ENCODE measurements at regions not wholly inside any gene's neighbourhood (a gene's known extent, or its start where the extent isn't known, plus 50 kb on each side); places are given as distances from the start of the nearest gene placed in this dataset.

- TF ChIP-seq CTCF (IDR thresholded peaks at IDR 0.05; ENCODE audit: low read depth, low read length): no peak
- H3K4me3 ChIP-seq (ENCODE audit: low read depth, low read length): no peak overlapping the region
Observed at GRCh38 chr2:13628122-13628521, 911.4 kb downstream of the TRIB2 start.

GRCh38 chr2:13638181-13638580 lies 921.4 kb downstream of the TRIB2 start:
- no peak overlapping the region for H3K4me3 ChIP-seq (ENCODE audit: low read depth, low read length)
- no peak for TF ChIP-seq CTCF (IDR thresholded peaks at IDR 0.05; ENCODE audit: low read depth, low read length)

- no peak overlapping the region for H3K4me3 ChIP-seq (ENCODE audit: low read depth, low read length)
- TF ChIP-seq CTCF (IDR thresholded peaks at IDR 0.05; ENCODE audit: low read depth, low read length): no peak
Observed at GRCh38 chr2:13649918-13650317, 933.2 kb downstream of the TRIB2 start.

DNA sequence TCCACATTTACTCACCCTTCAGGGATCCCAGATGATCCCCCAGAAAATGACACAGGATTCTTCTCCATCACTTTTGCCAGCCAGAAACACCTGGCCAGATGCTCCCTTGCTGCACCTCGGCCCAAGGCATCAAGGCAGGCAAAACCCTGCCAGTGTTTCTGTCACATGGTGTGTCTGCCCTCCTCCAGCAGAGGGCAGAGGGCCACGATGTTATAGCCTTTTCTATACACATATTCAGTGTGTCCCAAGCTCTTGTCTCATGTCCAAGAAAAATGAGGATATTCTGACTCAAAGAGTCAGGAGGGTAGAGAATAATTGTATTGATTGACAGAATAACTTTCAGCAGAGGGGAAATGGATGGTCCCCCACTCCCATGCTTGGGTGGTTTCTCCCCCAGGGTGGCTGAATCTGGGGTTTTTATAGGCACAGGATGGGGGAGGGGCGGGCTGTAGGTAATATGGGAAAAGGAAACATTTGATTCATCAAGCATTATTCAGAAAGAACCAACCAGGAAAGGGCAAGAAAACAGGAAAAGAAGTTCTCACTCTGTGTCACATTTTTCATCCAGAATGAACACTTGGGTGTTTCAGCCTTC lies 933.9 kb downstream of the TRIB2 start:
- H3K4me3 ChIP-seq (ENCODE audit: low read depth, low read length): no peak overlapping the region
- no peak for TF ChIP-seq CTCF (IDR thresholded peaks at IDR 0.05; ENCODE audit: low read depth, low read length)

DNA sequence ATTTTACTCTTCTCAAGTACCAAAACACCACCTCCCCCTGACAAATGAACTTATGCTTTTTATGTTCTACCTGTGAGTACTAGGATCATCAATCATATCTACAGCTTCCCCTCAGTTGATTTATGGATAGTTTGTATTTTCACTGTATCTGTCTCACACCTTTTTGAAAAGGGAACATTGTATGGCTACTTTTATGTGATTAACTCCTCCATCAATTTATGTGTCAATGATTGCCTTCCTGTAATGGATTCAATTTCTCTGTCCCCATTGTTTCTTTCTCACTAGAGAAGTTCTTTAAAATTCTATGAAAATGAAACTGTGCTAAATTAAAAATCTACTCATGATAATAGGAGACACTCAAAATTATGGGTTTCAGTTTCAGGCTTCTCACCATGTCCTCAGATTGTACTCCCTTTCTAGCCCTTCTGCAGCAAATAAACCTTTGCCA lies 935.0 kb downstream of the TRIB2 start:
- TF ChIP-seq CTCF (IDR thresholded peaks at IDR 0.05; ENCODE audit: low read depth, low read length): no peak
- no peak overlapping the region for H3K4me3 ChIP-seq (ENCODE audit: low read depth, low read length)

- TF ChIP-seq CTCF (IDR thresholded peaks at IDR 0.05; ENCODE audit: low read depth, low read length): no peak
- H3K4me3 ChIP-seq (ENCODE audit: low read depth, low read length): no peak overlapping the region
Observed at GRCh38 chr2:13652531-13653313, 936.0 kb downstream of the TRIB2 start.

GRCh38 chr2:13654416-13654815 lies 937.7 kb downstream of the TRIB2 start:
- H3K4me3 ChIP-seq (ENCODE audit: low read depth, low read length): no peak overlapping the region
- TF ChIP-seq CTCF (IDR thresholded peaks at IDR 0.05; ENCODE audit: low read depth, low read length): no peak
